H1 (cell line): ENCODE measurements at regions not wholly inside any gene's neighbourhood (a gene's known extent, or its start where the extent isn't known, plus 50 kb on each side); places are given as distances from the start of the nearest gene placed in this dataset.

ENCODE experiments used
- CHD1 ChIP-seq: IDR thresholded peaks from 2 replicates; pipeline ENCODE4 v1.6.1; 2012; ENCODE audit warnings: low read depth, low read length, improper control_type of control experiment
- E2F6 ChIP-seq: IDR thresholded peaks from 2 replicates; pipeline ENCODE4 v1.6.1; 2012; ENCODE audit warnings: inconsistent platforms
- PHF8 ChIP-seq: fragments of 200-600 bp; sonication (generic); conservative IDR thresholded peaks from 2 replicates; pipeline ENCODE4 v1.7.1; 2012; ENCODE audit warnings: low read depth, mild to moderate bottlenecking, inconsistent platforms, low read length, moderate library complexity
- POLR2A ChIP-seq, 2 experiments: IDR thresholded peaks; 1 replicate in 1 of 2; 2 replicates in 1 of 2; pipeline ENCODE4 v1.6.1; 2011; ENCODE audit warnings: low read depth in 2 of 2, low read length in 2 of 2, mild to moderate bottlenecking in 2 of 2; ENCODE audit errors: control extremely low read depth in 1 of 2
- RBBP5 ChIP-seq: IDR thresholded peaks from 2 replicates; pipeline ENCODE4 v1.7.1; 2012; ENCODE audit warnings: low read depth, mild to moderate bottlenecking, inconsistent platforms, low read length, moderate library complexity, borderline replicate concordance
- RXRA ChIP-seq: IDR thresholded peaks from 2 replicates; pipeline ENCODE4 v1.6.1; 2011; ENCODE audit warnings: low read depth, mild to moderate bottlenecking, low read length, moderate library complexity; ENCODE audit not compliant: insufficient read depth
- SP1 ChIP-seq: IDR thresholded peaks from 2 replicates; pipeline ENCODE4 v1.6.1; 2011; ENCODE audit warnings: low read depth, low read length
- USF2 ChIP-seq: IDR thresholded peaks from 2 replicates; pipeline ENCODE4 v1.6.1; 2011; ENCODE audit warnings: low read length, improper control_type of control experiment
- TF ChIP-seq, protein P1 (sequence below): fragments of 300-600 bp; sonication (generic); IDR thresholded peaks from 2 replicates; pipeline ENCODE4 v1.7.1; 2012; ENCODE audit warnings: low read length, moderate library complexity, mild to moderate bottlenecking, inconsistent platforms; ENCODE audit not compliant: insufficient replicate concordance

DNA sequence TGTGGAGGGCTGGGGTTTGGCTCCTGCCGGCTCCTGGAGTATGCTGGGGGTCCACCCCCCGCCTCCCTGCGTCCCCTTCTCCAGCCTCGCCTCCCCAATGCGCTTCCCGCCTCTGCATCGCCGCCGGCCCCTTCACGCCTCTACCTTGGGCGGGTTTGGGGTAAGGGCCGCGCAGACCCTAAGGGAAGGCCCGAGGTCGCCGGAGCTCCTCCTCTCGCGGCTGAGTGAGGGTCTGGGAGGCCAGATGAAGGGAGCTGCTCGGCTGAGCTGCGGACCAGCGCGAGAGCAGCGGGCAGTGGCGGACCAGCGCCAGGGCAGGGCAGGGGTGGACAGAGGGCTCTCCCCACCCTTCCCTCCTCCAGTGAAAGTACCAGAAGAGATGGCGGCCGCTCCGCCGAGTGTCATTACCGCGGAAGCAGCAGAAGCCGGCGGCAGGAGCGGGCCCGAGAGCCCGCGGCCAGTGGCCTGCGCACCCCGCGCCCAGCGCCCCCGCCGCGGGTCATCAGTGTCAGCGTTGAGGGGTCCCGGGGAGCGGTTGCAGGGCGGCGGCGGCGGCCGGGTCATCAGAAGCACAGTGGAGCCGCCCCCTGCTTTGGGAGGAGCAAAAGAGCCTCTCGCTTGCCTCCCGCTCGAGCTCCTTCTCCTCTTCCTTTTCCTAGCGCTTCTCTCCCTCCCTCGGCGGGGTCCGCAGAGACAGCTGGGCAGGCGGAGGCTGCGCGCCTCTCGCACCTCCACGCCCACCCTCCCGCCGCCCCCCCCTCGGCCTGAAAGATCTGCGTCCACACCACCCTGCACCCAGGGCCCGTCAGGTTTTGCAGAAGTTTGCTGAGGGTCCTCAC, 255.6 kb upstream of the CADM1 start (continued):
- TF ChIP-seq, protein P1, sequence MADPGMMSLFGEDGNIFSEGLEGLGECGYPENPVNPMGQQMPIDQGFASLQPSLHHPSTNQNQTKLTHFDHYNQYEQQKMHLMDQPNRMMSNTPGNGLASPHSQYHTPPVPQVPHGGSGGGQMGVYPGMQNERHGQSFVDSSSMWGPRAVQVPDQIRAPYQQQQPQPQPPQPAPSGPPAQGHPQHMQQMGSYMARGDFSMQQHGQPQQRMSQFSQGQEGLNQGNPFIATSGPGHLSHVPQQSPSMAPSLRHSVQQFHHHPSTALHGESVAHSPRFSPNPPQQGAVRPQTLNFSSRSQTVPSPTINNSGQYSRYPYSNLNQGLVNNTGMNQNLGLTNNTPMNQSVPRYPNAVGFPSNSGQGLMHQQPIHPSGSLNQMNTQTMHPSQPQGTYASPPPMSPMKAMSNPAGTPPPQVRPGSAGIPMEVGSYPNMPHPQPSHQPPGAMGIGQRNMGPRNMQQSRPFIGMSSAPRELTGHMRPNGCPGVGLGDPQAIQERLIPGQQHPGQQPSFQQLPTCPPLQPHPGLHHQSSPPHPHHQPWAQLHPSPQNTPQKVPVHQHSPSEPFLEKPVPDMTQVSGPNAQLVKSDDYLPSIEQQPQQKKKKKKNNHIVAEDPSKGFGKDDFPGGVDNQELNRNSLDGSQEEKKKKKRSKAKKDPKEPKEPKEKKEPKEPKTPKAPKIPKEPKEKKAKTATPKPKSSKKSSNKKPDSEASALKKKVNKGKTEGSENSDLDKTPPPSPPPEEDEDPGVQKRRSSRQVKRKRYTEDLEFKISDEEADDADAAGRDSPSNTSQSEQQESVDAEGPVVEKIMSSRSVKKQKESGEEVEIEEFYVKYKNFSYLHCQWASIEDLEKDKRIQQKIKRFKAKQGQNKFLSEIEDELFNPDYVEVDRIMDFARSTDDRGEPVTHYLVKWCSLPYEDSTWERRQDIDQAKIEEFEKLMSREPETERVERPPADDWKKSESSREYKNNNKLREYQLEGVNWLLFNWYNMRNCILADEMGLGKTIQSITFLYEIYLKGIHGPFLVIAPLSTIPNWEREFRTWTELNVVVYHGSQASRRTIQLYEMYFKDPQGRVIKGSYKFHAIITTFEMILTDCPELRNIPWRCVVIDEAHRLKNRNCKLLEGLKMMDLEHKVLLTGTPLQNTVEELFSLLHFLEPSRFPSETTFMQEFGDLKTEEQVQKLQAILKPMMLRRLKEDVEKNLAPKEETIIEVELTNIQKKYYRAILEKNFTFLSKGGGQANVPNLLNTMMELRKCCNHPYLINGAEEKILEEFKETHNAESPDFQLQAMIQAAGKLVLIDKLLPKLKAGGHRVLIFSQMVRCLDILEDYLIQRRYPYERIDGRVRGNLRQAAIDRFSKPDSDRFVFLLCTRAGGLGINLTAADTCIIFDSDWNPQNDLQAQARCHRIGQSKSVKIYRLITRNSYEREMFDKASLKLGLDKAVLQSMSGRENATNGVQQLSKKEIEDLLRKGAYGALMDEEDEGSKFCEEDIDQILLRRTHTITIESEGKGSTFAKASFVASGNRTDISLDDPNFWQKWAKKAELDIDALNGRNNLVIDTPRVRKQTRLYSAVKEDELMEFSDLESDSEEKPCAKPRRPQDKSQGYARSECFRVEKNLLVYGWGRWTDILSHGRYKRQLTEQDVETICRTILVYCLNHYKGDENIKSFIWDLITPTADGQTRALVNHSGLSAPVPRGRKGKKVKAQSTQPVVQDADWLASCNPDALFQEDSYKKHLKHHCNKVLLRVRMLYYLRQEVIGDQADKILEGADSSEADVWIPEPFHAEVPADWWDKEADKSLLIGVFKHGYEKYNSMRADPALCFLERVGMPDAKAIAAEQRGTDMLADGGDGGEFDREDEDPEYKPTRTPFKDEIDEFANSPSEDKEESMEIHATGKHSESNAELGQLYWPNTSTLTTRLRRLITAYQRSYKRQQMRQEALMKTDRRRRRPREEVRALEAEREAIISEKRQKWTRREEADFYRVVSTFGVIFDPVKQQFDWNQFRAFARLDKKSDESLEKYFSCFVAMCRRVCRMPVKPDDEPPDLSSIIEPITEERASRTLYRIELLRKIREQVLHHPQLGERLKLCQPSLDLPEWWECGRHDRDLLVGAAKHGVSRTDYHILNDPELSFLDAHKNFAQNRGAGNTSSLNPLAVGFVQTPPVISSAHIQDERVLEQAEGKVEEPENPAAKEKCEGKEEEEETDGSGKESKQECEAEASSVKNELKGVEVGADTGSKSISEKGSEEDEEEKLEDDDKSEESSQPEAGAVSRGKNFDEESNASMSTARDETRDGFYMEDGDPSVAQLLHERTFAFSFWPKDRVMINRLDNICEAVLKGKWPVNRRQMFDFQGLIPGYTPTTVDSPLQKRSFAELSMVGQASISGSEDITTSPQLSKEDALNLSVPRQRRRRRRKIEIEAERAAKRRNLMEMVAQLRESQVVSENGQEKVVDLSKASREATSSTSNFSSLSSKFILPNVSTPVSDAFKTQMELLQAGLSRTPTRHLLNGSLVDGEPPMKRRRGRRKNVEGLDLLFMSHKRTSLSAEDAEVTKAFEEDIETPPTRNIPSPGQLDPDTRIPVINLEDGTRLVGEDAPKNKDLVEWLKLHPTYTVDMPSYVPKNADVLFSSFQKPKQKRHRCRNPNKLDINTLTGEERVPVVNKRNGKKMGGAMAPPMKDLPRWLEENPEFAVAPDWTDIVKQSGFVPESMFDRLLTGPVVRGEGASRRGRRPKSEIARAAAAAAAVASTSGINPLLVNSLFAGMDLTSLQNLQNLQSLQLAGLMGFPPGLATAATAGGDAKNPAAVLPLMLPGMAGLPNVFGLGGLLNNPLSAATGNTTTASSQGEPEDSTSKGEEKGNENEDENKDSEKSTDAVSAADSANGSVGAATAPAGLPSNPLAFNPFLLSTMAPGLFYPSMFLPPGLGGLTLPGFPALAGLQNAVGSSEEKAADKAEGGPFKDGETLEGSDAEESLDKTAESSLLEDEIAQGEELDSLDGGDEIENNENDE, result no peak
- TF ChIP-seq SP1 (no peak), CHD1 (no peak), POLR2A (IDR thresholded peaks at IDR 0.05; ENCODE audit: control extremely low read depth in 1 of 2, low read depth in 2 of 2, low read length in 2 of 2) (no peak), USF2 (no peak), RXRA (no peak), RBBP5 (0 out of 2 replicates have a peak, but pooled peaks have one; percentile 50), E2F6 (peak; percentile 95), PHF8 (no peak)
